SKM-1 treated with dmso at 0.1 percent for 144 hours (cell line): ENCODE measurements at regions not wholly inside any gene's neighbourhood (a gene's known extent, or its start where the extent isn't known, plus 50 kb on each side); places are given as distances from the start of the nearest gene placed in this dataset.

Source experiments
- DNase-seq: peaks from one replicate; lab custom pipeline; 2025; ENCODE audit not compliant: unreplicated experiment; lab: John Stamatoyannopoulos, UW

DNA sequence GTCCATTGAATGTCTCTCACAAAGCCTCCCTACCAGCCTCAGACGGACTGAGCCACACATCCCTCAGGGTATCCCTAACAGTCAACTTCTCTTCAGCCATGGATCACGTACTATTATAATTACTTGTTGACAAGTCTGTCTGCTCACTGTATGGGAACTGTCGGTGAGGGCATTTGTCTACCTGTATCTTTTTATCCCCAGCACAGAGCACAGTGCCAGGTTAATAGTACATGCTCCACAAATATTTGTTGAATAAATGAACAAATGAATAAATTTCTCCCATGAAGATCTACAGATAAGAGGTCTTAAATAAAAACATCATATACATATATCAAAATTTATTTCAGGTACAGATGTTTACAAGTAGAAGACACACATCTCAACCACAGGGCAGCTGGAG, 414.0 kb downstream of the SOX9 start:
- DNase-seq = no peak

DNA sequence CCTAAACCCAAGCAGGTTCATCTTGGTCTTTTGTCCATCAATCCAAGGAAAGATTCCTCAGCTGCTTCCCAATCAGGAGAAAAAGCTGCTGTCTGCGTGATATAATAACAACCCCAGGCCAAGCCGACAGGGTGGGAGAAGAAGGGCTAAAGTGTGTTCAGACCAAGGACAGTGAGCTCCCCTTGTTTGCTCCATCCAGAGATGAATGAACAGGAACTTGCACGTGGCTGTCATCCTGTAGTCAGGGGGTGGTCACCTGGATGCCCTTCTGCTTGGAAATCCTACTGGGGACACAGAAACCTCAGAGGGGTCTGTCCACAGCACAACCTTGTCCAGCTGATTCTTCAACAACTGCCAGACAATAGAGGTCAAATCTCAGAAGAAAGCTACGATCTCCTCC, 414.5 kb downstream of the SOX9 start:
- DNase-seq = no peak

DNA sequence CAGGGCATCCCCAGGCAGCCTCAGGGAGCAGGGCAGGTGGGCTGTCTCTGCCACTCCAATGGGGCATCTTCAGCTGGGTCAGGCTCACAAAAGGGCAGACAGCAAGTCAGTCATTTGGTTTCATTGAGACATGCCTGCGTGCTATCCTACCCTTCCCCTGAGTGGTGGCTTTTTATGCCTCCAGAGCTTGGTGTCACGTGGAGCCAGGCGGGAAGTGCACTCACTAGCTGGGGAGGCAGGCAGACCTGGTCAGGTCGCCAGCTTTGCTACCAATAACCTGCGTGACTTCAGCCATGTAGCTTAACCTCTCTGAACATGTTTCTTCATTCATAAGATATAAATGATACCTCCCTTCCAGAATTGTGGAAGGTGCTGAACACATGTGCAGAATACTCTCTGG, 415.0 kb downstream of the SOX9 start:
- no peak for DNase-seq

DNA sequence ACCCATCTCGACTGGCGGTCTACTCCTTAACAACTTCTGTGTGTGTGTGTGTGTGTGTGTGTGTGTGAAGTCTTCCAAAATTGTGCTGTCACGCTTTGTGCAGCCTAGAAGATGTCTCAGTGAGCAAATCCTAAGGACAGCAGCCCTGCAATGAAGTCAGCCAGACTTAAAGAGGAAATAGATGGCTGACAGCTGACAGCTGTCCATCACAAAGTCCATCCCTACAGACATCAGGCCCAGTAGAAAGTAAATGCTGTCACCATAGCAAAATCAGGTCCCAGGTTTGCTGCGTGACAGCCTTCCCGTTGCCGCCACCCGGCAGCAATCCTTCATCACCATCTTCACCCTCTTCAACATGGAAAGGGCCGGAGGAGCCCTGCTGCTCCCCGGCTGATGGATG, 416.0 kb downstream of the SOX9 start:
- no peak for DNase-seq

DNA sequence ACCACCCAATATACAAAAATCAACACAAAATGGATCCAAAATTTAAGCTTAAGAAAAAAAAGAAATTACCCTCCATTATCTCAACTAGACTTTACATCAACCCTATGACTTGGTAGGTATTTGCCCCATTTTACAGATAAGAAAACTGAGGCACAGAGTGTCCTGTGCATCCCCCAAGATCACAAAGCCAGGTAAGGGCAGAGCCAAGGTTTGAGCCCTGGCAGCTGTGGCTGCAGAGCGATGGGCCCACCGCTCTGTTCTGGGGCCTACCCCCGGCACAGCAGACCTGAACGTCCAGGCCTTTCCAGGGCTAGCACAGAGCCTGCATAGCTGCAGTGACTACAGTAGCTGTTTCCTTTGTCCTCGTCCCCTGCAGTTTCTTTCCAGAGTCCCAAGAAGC, 417.6 kb downstream of the SOX9 start:
- DNase-seq = no peak

DNA sequence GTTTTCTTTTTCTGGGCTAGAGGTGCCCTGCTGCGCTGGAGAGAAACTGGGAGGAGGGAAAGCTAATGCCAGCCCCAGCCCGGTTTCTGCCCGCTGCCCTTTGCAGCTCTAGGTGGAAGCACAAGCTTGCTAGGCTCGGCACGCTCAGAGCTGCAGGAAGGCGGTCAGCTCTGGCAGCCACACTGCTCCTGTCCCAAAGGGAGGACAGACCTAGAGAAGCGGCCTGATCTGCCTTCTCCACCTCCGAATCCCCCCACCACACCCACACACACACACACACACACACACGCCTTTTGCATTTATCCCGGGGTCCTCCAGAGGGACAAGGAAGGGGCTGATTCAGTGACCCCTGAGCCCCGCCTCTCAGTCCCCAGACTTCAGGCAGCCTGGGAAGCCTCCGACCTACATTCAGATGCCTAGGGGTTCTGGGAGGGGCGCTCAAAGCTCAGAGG, 418.1 kb downstream of the SOX9 start:
- no peak for DNase-seq

DNA sequence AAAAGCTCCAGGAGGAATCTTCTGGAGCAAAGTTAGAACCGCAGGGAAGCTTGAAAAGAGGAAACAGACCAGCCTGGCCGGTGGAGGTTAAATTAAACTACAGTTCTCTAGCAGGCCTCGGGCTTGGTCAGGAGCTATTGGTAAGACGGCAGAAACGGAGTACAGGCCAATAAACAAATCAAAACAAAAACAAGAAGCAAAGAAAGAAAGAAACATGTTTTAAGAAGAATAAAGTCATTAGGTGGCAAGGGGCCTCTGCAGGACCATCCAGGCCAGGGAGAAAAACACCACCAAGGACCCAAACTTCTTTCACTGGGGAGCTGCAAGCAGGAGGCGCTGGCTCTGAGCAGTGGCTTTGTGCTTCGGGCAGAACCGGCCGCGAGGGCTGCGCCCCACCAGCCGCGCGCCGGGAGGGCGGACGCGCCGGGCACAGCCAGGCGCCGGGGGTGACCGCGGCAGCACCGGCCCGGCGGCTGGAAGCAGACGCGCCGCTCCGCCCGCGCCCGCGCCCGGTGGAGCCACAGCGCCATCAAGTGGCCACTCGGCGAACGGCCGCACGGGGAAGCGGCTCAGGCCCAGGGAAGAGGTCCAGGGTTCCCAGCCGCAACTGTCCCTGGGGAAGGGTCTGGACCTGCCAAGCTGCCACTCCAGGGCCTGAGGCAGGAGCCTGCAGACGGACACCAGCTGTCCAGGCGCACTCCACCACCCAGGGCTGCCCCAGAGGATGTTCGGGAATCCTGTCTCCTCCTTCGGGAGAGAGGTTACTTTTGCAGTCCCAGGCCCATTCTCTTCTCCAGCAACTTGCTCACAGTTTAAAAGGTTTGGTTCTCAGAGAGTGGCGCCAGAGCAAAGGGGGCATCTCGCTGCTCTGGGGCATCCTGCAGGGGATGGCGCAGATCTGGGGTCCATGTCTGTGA, 419.4 kb downstream of the SOX9 start:
- peak; percentile 43 for DNase-seq

DNA sequence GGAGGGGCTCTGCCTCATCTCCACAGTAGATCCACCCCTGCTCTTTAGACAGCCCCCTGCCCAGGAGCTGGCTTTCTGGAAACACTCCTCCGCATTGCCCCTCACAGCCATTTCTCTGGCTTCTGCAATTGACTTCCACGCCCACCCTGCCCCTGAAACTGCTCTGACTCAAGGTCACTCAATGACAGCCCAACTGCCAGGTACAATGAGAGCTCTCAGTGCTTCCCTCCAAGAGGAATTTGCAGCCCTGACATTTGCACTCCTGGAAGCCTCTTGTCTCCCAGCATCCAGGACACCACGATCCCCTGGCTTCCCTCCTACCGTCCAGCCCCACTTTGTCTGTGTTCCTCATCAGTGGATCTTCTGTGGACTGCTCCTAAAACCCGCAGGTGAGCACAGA, 421.5 kb downstream of the SOX9 start:
- no peak for DNase-seq

DNA sequence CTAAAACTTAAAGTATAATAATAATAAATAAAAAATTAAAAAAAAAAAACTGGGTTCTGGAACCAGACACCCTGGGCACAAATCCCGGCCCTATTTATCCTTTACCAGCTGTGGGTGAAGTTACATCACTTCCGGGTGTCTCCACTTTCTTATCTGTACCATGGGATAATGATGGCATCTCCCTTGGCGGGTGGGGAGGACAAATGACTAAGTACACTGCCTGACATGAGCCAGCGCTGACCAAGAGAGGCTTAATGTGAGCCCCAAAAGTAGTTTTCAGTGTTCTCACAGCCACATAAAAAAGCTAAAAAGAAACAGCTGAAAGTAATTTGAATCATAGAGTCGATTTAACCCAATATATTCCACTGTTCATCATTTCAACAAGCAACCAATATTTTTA, 424.9 kb downstream of the SOX9 start:
- DNase-seq = no peak

DNA sequence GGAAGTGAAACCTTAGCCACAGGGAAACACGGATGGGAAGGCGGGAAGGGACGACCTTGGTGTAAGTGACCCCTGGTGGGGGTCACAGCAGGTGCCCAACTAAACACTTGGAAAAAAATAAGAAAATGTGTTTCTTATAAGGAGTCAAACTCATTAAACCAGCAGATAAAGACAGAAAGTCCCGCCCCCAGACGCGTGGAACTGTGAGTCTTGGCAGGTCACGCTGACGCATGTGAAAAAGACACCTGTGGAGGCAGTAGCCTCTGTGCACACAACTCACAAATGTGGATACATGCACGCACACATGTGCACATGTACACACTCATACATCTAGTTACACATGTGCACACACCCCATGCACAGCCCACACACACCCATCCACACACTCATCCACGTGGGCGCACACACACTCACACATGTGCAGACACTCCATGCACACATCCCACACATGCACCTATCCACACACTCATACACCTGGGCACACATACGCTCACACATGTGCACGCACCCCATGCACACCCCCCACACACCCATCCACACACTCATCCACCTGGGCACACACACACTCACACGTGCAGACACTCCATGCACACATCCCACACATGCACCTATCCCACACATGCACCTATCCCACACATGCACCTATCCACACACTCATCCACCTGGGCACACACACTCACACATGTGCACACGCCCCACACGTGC, 432.4 kb downstream of the SOX9 start:
- no peak for DNase-seq

DNA sequence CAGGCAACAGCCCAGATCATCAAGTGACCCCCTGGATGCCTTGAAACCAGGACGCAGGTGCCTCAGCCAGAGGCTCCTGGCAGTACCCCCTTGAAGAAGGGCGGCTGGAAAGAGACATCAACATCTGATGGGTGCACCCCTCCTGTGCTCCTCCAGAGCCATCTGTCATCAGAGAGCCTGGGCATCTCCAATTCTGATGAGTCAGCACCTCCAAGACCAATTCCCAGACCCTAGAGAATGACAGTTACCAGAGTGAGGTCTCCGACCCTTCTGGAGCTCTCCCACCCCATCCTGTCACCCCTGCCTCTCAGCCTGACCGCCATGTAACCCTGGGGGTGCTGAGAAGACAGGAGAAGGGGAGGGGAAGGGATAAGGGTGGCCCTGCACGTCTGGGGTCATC, 433.7 kb downstream of the SOX9 start:
- DNase-seq = no peak

DNA sequence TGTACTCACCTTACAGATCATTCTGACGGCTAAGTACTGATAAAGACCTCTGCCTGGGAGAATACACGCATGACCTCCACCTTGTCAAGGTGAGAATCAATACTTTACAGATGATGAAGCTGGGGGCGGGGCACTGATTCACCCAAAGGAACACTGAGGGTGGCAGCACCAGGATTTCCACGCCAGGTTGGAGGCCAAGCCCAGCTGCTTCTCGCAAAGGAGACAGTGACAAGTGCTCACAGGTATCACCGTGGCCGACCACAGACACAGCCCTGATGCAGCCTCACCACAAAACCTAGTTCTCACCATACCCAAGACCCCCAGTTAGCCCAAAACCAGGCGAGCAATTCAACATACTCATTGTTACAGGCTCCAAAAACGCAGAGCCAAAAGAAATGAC, 434.2 kb downstream of the SOX9 start:
- DNase-seq = no peak

DNA sequence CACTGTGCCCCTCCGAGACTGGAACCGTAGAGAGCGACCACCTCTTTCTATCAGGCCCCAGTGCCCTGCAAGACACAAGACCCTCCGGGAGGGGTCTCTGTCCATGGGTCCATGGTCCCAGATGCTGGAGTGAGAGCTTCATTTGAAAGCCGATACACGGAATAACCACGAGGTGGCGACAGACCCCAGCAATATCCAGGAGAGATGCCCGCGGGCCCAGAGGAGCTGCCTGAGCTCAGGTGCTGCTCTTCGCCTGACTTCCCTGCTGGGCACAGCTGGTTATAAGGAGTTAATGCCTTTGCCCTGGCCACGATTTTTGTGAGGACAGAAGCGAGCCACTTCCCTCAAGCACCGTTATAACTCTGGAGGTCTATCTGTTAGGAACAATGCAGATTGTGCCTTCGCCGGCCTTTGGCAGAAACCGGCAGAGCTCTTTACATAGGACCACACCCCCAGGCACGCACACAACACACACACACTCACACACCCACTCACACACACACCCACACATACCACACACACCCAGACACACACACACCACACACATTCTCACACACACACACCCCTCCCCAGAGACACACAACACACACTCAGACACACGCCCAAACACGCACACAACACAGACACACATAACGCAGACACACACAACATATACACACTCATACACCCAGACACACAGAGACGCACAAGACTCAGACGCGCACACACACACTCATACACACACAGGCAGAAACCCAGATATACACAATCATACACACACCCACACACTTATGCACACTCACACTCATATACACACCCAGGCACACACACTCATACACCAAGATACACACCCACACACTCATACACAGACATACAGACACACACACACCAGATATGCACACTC, 436.4 kb downstream of the SOX9 start:
- DNase-seq = peak; percentile 39

DNA sequence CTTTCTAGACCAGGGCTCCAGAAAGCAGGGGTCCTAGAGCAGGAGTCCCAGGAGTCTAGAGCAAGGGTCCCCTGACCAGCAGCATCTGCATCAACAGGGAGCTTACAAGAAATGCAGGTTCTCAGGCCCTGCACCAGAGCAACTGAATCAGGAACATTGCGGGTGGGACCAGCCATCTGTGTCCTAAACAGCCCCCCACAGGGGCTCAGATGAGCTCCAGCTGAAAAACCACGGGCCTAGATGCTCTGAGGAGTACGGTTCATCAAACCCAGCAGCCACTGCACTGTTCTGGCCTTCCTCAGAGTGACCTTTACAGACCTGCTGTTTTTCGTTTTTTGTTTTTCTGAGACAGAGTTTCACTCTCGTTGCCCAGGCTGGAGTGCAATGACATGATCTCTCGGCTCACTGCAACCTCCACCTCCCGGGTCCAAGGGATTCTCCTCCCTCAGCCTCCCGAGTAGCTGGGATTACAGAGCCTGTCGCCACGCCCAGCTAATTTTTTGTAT, 438.2 kb downstream of the SOX9 start:
- DNase-seq = no peak

DNA sequence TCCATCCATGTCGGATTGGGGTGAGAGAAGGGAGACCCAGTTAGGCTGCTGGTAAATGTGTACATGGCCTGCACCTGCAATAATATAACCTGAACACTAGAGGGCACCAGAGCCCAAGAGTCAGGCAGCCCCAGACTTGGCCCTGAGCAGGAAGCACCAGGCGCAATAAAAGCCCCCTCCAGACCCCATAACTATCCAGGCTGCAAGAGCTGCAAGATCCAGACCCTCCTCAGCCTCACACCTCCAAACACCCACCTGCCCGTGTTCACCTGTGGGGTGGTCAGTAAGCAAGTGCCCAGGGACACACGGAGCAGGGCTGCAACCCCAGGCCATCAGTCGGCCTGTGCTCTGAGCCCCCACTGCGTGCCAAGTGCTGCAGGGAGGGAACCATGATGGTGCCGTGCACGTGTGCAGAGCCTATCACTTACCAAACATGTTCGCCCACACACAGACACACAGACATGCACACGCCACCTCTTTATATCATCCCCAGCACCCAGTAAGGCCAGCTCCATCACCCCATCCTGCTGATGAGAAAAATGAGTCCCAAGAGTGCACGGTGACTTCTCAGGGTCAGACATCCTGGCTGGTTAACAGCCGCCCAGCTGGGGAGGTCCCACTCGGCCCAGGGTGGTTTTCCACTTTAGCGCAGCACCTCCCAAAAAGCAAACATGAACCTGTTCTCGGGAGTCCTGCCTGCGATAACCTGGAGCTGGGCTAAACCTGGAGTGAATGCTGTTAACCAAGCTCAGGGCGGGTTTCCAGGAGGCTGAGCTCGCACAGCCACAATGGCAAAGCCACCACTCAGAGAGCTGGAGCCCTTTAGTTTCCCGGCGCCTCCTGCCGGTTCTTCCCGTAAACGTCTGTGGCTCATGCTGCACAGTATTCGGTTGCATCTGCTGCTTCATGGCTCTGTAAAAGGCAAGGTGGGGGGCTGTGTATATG, 439.8 kb downstream of the SOX9 start:
- peak; percentile 35 for DNase-seq

DNA sequence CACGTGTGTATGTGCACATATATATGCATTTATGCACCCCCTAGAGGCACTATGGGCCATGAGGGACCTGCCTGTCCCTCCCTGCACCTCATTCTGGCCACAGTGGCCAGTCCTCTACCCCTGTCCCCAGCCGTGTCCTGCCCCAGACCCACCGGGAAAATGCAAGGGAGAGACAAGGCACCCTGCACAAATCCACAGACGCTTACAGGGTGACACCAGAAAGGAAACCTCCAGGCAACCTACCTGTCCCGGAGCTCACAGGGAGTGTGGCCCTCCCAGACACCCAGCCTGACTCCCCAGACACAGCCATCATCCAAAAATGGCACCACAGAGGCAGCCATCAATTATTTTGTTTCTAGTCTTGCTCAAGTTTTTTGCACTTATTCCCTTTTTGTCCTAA, 440.4 kb downstream of the SOX9 start:
- no peak for DNase-seq

DNA sequence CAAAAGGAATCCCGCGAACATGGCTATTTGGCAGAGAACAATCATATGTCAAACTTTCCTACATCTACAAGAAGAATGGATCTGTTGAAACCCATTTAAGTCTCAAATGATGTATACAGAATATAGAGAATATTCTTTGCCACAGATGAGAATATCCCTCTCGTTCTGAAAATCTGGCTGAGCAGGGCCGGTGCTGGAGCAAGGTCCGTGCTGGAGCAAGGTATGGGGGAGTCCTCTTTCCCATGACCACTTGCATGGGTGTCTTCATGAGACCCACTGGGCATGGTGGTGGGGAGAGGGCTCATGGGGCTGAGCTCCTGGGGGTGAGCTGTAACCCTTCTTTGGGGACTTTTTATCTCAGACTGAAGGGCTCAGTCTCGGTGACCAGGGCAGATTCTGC, 440.9 kb downstream of the SOX9 start:
- DNase-seq = no peak

DNA sequence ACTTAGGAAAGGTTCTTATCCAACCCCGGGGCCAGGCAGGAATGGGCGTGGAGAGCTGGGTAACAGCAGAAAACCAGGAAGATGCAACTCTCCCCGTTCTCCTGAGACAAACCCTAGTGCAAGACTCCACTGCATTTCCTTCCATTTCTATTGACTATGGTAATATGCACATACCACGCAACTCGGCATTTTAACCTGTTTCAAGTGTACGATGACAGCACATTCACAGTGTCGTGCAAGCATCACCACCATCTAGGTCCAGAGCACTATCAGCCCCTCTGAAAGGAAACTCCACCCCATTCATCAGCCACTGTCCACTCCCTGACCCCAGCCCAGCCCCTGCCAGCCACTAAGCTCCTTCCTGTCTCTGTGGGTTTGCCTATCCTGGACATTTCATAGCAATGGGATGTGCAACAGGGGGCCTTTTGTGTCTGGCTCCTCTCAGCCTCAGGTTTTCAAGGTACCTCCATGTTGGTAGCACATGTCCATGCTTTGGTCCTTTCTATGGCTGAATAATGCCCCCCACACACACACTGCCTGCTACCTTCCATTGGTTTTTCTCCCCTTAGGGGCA, 441.9 kb downstream of the SOX9 start:
- no peak for DNase-seq

DNA sequence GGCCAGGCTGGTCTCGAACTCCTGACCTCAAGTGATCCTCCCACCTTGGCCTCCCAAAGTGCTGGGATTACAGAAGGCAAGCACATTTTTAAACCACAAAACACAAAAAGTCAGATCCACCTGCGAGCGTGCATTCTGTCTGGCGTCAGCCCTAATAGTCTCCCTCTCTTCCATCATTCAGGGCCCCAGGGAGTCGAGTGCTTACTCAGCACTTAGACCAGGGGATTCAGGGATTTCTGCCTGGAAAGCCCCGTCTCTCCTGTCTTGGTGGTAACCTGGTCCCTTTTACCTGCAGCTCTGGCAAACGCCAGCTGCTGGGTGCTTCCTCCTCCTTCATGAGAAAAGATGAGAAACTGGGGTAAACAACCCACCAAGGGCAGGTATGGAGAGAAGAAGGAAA, 443.1 kb downstream of the SOX9 start:
- DNase-seq = no peak

DNA sequence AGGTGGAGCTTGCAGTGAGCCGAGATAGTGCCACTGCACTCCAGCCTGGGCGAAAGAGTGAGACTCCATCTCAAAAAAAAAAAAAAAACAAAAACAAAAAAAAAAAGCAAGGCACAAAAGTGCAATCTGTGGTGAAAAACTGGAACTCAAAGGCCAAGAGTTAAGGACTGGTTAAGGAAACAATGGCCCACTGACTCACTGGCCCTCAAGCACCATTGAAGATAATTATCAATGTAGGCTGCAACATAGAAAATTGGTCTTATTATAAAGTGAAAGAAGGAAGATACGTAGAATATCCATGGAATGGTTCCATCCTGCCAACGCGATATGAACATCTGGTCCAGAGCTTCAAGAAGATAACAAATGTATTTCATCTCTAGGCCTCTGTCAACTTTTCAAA, 444.2 kb downstream of the SOX9 start:
- DNase-seq = no peak
